BLaER1 treated with 17β-estradiol and CSF1 and Interleukin-3, amounts not matched to agents 10 nM and 100 nM (cell line): ENCODE measurements at regions not wholly inside any gene's neighbourhood (a gene's known extent, or its start where the extent isn't known, plus 50 kb on each side); places are given as distances from the start of the nearest gene placed in this dataset.
A peak's percentile ranks its signal among the peaks of the same experiment; 100 is the strongest.

ENCODE experiments used
- H3K27ac ChIP-seq, 11 experiments: shearing (Covaris generic); formaldehyde crosslinking; 2 replicates each; pipeline ENCODE4 v1.8.1; 2022
- H3K27me3 ChIP-seq, 11 experiments: shearing (Covaris generic); formaldehyde crosslinking; 2 replicates each; pipeline ENCODE4 v1.8.1; 2022
- H3K36me3 ChIP-seq, 11 experiments: shearing (Covaris generic); formaldehyde crosslinking; 2 replicates each; pipeline ENCODE4 v1.8.1; 2022
- H3K4me1 ChIP-seq, 10 experiments: shearing (Covaris generic); formaldehyde crosslinking; 2 replicates each; pipeline ENCODE4 v1.8.1; 2022
- H3K4me2 ChIP-seq, 11 experiments: shearing (Covaris generic); formaldehyde crosslinking; 2 replicates each; pipeline ENCODE4 v1.8.1; 2022
- H3K4me3 ChIP-seq, 10 experiments: shearing (Covaris generic); formaldehyde crosslinking; 2 replicates each; pipeline ENCODE4 v1.8.1; 2022
- H3K9ac ChIP-seq, 11 experiments: shearing (Covaris generic); formaldehyde crosslinking; 2 replicates each; pipeline ENCODE4 v1.8.1; 2022
- H3K9me3 ChIP-seq, 11 experiments: shearing (Covaris generic); formaldehyde crosslinking; replicated peaks in 1 of 11; 2 replicates each; pipeline ENCODE4 v1.8.1; 2022
- H4K20me1 ChIP-seq, 11 experiments: shearing (Covaris generic); formaldehyde crosslinking; 2 replicates each; pipeline ENCODE4 v1.8.1; 2022
- Cebpa-rat ChIP-seq, 11 experiments: shearing (Covaris generic); IDR thresholded peaks; 2 replicates each; pipeline ENCODE4 v1.8.1; 2022

GRCh38 chr6:125354649-125355048, 52.9 kb upstream of the HDDC2 start:
- no peak overlapping the region for H3K27ac ChIP-seq
- H3K27me3 ChIP-seq: no peaks in the 10 kb centered on the region
- H3K4me1 ChIP-seq: peaks cover 19 to 57% (median 48%) of the 10 kb centered on the region in 10 experiments
- TF ChIP-seq Cebpa-rat (IDR thresholded peaks at IDR 0.05): no peak
- H4K20me1 ChIP-seq: no peaks in the 10 kb centered on the region
- H3K4me2 ChIP-seq: peak overlapping the region in 6 of 11 experiments; percentile 13 to 91 (median 67); a peak in 10 of 22 replicates
- H3K4me3 ChIP-seq: no peak overlapping the region
- no peak overlapping the region for H3K9ac ChIP-seq
- no peaks in the 10 kb centered on the region for H3K36me3 ChIP-seq
- no peaks in the 10 kb centered on the region; a peak in 1 of 22 replicates for H3K9me3 ChIP-seq

GRCh38 chr6:125356884-125357283, 55.1 kb upstream of the HDDC2 start:
- TF ChIP-seq Cebpa-rat (IDR thresholded peaks at IDR 0.05): no peak
- H3K9ac ChIP-seq: peak overlapping the region in 3 of 11 experiments; percentile 26 to 50 (median 33); a peak in 4 of 22 replicates
- peak overlapping the region in 6 of 11 experiments; percentile 2 to 62 (median 60); a peak in 13 of 22 replicates for H3K27ac ChIP-seq
- peak overlapping the region; percentile 59 to 91 (median 71) for H3K4me2 ChIP-seq
- no peaks in the 10 kb centered on the region for H3K27me3 ChIP-seq
- H3K36me3 ChIP-seq: no peaks in the 10 kb centered on the region
- no peaks in the 10 kb centered on the region; a peak in 1 of 22 replicates for H3K9me3 ChIP-seq
- H4K20me1 ChIP-seq: no peaks in the 10 kb centered on the region
- no peak overlapping the region; a peak in 1 of 20 replicates for H3K4me3 ChIP-seq
- H3K4me1 ChIP-seq: peaks cover 19 to 57% (median 48%) of the 10 kb centered on the region in 10 experiments

DNA sequence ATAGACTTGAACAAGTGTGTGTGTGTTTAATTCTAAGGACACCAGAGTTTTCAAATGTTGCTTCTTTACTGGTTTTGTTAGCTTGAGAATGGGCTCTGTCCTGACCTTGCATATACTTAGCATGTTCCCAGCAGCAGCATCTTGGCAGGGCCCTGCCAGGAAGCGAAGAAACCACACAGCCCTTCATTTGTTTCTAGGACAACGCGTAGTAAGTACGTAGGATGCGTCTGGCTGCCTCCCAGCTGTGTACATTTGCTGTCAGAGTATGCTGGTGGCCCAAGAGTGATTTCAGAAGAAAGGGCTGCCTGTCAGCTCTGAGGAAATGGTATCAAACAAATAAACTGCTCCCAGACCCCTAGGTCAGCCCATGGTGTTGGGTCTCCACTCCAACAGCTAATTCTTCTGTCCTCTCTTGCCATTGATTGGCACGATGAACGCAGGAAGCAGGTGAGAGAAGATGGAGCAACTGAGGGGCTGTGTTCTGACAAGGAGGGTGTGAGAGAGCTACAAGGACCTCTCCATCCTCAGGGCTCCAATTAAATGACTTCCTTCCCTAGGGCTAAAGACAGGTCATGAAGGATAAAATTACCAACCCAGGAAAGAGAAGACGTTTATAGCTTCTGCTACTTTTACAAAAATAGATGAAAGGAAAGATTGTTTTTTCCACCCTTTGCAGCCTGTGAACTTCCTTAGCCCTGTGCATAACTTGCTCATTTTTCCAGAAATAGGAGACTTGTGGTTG, 55.9 kb upstream of the HDDC2 start:
- peaks cover 0 to 6% (median 3%) of the 10 kb centered on the region in 11 experiments; a peak in 14 of 22 replicates for H3K27me3 ChIP-seq
- H3K9me3 ChIP-seq: no peaks in the 10 kb centered on the region; a peak in 1 of 22 replicates
- H3K4me3 ChIP-seq: peak overlapping the region in 2 of 10 experiments; percentile 19 to 26; a peak in 2 of 20 replicates
- peak in 1 of 11 experiments; percentile 41; a peak in 1 of 22 replicates for TF ChIP-seq Cebpa-rat (IDR thresholded peaks at IDR 0.05)
- peak overlapping the region; percentile 59 to 91 (median 71) for H3K4me2 ChIP-seq
- peaks cover 19 to 60% (median 51%) of the 10 kb centered on the region in 10 experiments for H3K4me1 ChIP-seq
- peak overlapping the region in 10 of 11 experiments; percentile 4 to 62 (median 43); a peak in 15 of 22 replicates for H3K27ac ChIP-seq
- no peaks in the 10 kb centered on the region for H4K20me1 ChIP-seq
- no peaks in the 10 kb centered on the region for H3K36me3 ChIP-seq
- H3K9ac ChIP-seq: peak overlapping the region in 4 of 11 experiments; percentile 33 to 59 (median 43); a peak in 8 of 22 replicates

DNA sequence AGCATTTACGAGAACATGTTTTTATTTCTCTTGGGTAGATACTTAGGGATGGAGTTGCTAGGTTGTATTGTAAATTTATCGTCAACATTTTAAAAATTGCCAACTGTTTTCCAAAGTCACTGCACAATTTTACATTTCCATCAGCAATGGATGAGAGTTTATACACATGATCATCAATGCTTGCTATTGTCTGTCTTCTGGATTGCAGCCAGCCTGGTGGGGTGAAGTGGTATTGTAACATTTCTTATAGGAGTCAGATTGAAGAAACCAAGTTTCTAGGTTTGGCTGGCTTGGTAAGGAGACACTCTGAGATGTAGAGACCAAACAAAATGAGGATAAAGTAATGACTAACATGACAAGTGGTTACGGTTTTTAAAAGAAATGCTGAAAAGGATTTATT, 57.1 kb upstream of the HDDC2 start:
- H3K4me3 ChIP-seq: no peak overlapping the region
- no peaks in the 10 kb centered on the region for H3K9me3 ChIP-seq
- H3K9ac ChIP-seq: no peak overlapping the region
- no peak overlapping the region for H3K27ac ChIP-seq
- TF ChIP-seq Cebpa-rat (IDR thresholded peaks at IDR 0.05): no peak
- H4K20me1 ChIP-seq: no peaks in the 10 kb centered on the region
- H3K36me3 ChIP-seq: no peaks in the 10 kb centered on the region
- peaks cover 31 to 72% (median 63%) of the 10 kb centered on the region in 10 experiments for H3K4me1 ChIP-seq
- H3K4me2 ChIP-seq: peak overlapping the region in 4 of 11 experiments; percentile 10 to 91 (median 18); a peak in 2 of 22 replicates
- peaks cover 11 to 19% (median 15%) of the 10 kb centered on the region in 11 experiments; a peak in 20 of 22 replicates for H3K27me3 ChIP-seq

GRCh38 chr6:125361868-125362267, 60.1 kb upstream of the HDDC2 start:
- peaks cover 11 to 20% (median 17%) of the 10 kb centered on the region in 11 experiments; a peak in 20 of 22 replicates for H3K27me3 ChIP-seq
- H4K20me1 ChIP-seq: no peaks in the 10 kb centered on the region
- H3K27ac ChIP-seq: no peak overlapping the region
- peaks cover 29 to 45% (median 41%) of the 10 kb centered on the region in 10 experiments for H3K4me1 ChIP-seq
- H3K4me3 ChIP-seq: no peak overlapping the region
- H3K4me2 ChIP-seq: no peak overlapping the region
- H3K9ac ChIP-seq: no peak overlapping the region
- H3K9me3 ChIP-seq: no peaks in the 10 kb centered on the region
- H3K36me3 ChIP-seq: no peaks in the 10 kb centered on the region
- TF ChIP-seq Cebpa-rat (IDR thresholded peaks at IDR 0.05): no peak

- Histone ChIP-seq H3K4me2 (peak overlapping the region; percentile 90 to 99 (median 95)), H3K4me3 (peak overlapping the region; percentile 41 to 67 (median 56)), H3K36me3 (no peaks in the 10 kb centered on the region), H3K27ac (peak overlapping the region in 5 of 11 experiments; percentile 12 to 50 (median 29); a peak in 6 of 22 replicates), H3K27me3 (peaks cover 11 to 20% (median 17%) of the 10 kb centered on the region in 11 experiments; a peak in 20 of 22 replicates), H3K9me3 (no peaks in the 10 kb centered on the region), H4K20me1 (no peaks in the 10 kb centered on the region), H3K9ac (peak overlapping the region; percentile 46 to 73 (median 60); a peak in 20 of 22 replicates), H3K4me1 (peaks cover 16 to 31% (median 27%) of the 10 kb centered on the region in 10 experiments)
- TF ChIP-seq Cebpa-rat (IDR thresholded peaks at IDR 0.05): no peak
These were observed 61.5 kb upstream of the HDDC2 start for GRCh38 chr6:125363039-125363823.

- no peak for TF ChIP-seq Cebpa-rat (IDR thresholded peaks at IDR 0.05)
- Histone ChIP-seq H3K36me3 (no peaks in the 10 kb centered on the region), H4K20me1 (no peaks in the 10 kb centered on the region), H3K9ac (peak overlapping the region in 9 of 11 experiments; percentile 54 to 73 (median 62); a peak in 18 of 22 replicates), H3K4me2 (peak overlapping the region; percentile 90 to 99 (median 95)), H3K4me1 (peaks cover 15 to 25% (median 23%) of the 10 kb centered on the region in 10 experiments), H3K27me3 (peaks cover 11 to 20% (median 17%) of the 10 kb centered on the region in 11 experiments; a peak in 20 of 22 replicates), H3K9me3 (no peaks in the 10 kb centered on the region), H3K27ac (peak overlapping the region in 2 of 11 experiments; percentile 29 to 50; a peak in 2 of 22 replicates), H3K4me3 (peak overlapping the region; percentile 41 to 67 (median 56); a peak in 19 of 20 replicates)
These were observed 62.0 kb upstream of the HDDC2 start for GRCh38 chr6:125363824-125364165.

DNA sequence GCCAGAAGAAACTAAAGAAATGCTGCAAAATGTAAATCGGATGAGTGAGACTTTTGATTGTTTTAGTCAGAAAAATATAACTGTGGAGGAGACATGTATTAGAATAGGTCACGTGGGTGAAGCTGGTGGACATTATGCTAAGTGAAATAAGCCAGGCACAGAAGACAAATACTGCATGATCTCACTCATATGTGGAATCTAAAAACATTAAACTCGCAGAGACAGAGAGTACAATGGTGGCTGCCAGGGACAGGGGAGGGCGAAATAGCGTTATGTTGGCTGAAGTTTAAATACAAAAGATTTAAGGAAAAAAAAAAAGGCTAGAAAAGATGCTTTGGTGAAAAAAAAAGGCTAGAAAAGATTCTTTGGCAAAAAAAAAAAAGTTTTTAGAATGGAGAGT, 63.5 kb upstream of the HDDC2 start:
- Histone ChIP-seq H3K27ac (no peak overlapping the region), H3K4me1 (peaks cover 15 to 24% (median 17%) of the 10 kb centered on the region in 10 experiments), H3K4me2 (no peak overlapping the region), H3K36me3 (no peaks in the 10 kb centered on the region), H3K27me3 (peaks cover 11 to 20% (median 17%) of the 10 kb centered on the region in 11 experiments; a peak in 20 of 22 replicates), H4K20me1 (no peaks in the 10 kb centered on the region), H3K4me3 (no peak overlapping the region), H3K9ac (no peak overlapping the region), H3K9me3 (no peaks in the 10 kb centered on the region)
- TF ChIP-seq Cebpa-rat (IDR thresholded peaks at IDR 0.05): no peak
